NCI-H1694 treated with DMSO at 0.1 percent for 48 hours (cell line): ENCODE measurements at regions not wholly inside any gene's neighbourhood (a gene's known extent, or its start where the extent isn't known, plus 50 kb on each side); places are given as distances from the start of the nearest gene placed in this dataset.

Experiments
- DNase-seq: peaks from one replicate; lab custom pipeline; 2025; lab: John Stamatoyannopoulos, UW

- no peak for DNase-seq
Observed at GRCh38 chr2:22596306-22596705, 788.7 kb upstream of the KLHL29 start.

GRCh38 chr2:22600156-22600555, 784.8 kb upstream of the KLHL29 start:
- no peak for DNase-seq

- peak; percentile 46 for DNase-seq
Observed at GRCh38 chr2:22600999-22601398, 784.0 kb upstream of the KLHL29 start.

GRCh38 chr2:22604136-22604535, 780.8 kb upstream of the KLHL29 start:
- DNase-seq: no peak

- no peak for DNase-seq
Observed at GRCh38 chr2:22616031-22616430, 768.9 kb upstream of the KLHL29 start.

GRCh38 chr2:22623620-22624019, 761.4 kb upstream of the KLHL29 start:
- DNase-seq: no peak

- DNase-seq: no peak
Observed at GRCh38 chr2:22626621-22627020, 758.4 kb upstream of the KLHL29 start.

GRCh38 chr2:22628221-22628620, 756.8 kb upstream of the KLHL29 start:
- no peak for DNase-seq

- DNase-seq: no peak
Observed at GRCh38 chr2:22628906-22629305, 756.1 kb upstream of the KLHL29 start.

- DNase-seq: no peak
Observed at GRCh38 chr2:22634167-22634566, 750.8 kb upstream of the KLHL29 start.

- no peak for DNase-seq
Observed at GRCh38 chr2:22656426-22656825, 728.6 kb upstream of the KLHL29 start.

- no peak for DNase-seq
Observed at GRCh38 chr2:22673529-22673928, 711.5 kb upstream of the KLHL29 start.

- DNase-seq: no peak
Observed at GRCh38 chr2:22683914-22684313, 701.1 kb upstream of the KLHL29 start.

GRCh38 chr2:22690096-22690495, 694.9 kb upstream of the KLHL29 start:
- DNase-seq: no peak

- DNase-seq: no peak
Observed at GRCh38 chr2:22691666-22692065, 693.3 kb upstream of the KLHL29 start.

GRCh38 chr2:22692746-22693145, 692.2 kb upstream of the KLHL29 start:
- no peak for DNase-seq

- DNase-seq: no peak
Observed at GRCh38 chr2:22694300-22694699, 690.7 kb upstream of the KLHL29 start.

- DNase-seq: no peak
Observed at GRCh38 chr2:22694856-22695255, 690.1 kb upstream of the KLHL29 start.

- DNase-seq: no peak
Observed at GRCh38 chr2:22697054-22697788, 687.8 kb upstream of the KLHL29 start.

GRCh38 chr2:22701561-22702160, 683.3 kb upstream of the KLHL29 start:
- no peak for DNase-seq

GRCh38 chr2:22703286-22703920, 681.6 kb upstream of the KLHL29 start:
- DNase-seq: no peak

- no peak for DNase-seq
Observed at GRCh38 chr2:22719396-22719795, 665.6 kb upstream of the KLHL29 start.

- no peak for DNase-seq
Observed at GRCh38 chr2:22729466-22729865, 655.5 kb upstream of the KLHL29 start.
